ENCODE measurements at regions not wholly inside any gene's neighbourhood (a gene's known extent, or its start where the extent isn't known, plus 50 kb on each side); places are given as distances from the start of the nearest gene placed in this dataset.

- TF ChIP-seq POLR2A (IDR thresholded peaks at IDR 0.05) (no peak), CTCF (IDR thresholded peaks at IDR 0.05) (no peak)
Measured at GRCh38 chr3:135895734-135896121, 69.8 kb upstream of the PPP2R3A start.
